Sigmoid colon (tissue), 4 donors: ENCODE measurements at regions not wholly inside any gene's neighbourhood (a gene's known extent, or its start where the extent isn't known, plus 50 kb on each side); places are given as distances from the start of the nearest gene placed in this dataset.
"Not testable (repeated sequence)": the region's sequence is repeated elsewhere in the genome, so short reads cannot be mapped to it uniquely, and the experiment has no call there.

Source experiments
- CTCF ChIP-seq, 4 experiments: fragments of 450-650 bp in 3 of 4; fragments of 200-600 bp in 1 of 4; IDR thresholded peaks; one replicate each; pipeline ENCODE4 v1.5.1; 2016 to 2019; ENCODE audit warnings: antibody characterized with exemption in 4 of 4, mild to moderate bottlenecking in 3 of 4, moderate library complexity in 2 of 4
- EP300 ChIP-seq, 4 donors: sonication (generic); formaldehyde crosslinking; IDR thresholded peaks; one replicate each; pipeline ENCODE4 v1.6.1; 2017; ENCODE audit warnings: antibody characterized with exemption in 4 of 4
- POLR2A ChIP-seq, 2 donors: fragments of 450-650 bp; IDR thresholded peaks; one replicate each; pipeline ENCODE4 v1.6.1; 2016; ENCODE audit warnings: antibody characterized with exemption in 2 of 2, mild to moderate bottlenecking in 2 of 2, moderate library complexity in 2 of 2

GRCh38 chr21:10002762-10003313 is 518.5 kb upstream of the TPTE start:
- TF ChIP-seq CTCF, POLR2A, EP300 (IDR thresholded peaks at IDR 0.05): not testable (repeated sequence)
